ENCODE measurements at regions not wholly inside any gene's neighbourhood (a gene's known extent, or its start where the extent isn't known, plus 50 kb on each side); places are given as distances from the start of the nearest gene placed in this dataset.
"Not testable (repeated sequence)": the region's sequence is repeated elsewhere in the genome, so short reads cannot be mapped to it uniquely, and the experiment has no call there.

DNA sequence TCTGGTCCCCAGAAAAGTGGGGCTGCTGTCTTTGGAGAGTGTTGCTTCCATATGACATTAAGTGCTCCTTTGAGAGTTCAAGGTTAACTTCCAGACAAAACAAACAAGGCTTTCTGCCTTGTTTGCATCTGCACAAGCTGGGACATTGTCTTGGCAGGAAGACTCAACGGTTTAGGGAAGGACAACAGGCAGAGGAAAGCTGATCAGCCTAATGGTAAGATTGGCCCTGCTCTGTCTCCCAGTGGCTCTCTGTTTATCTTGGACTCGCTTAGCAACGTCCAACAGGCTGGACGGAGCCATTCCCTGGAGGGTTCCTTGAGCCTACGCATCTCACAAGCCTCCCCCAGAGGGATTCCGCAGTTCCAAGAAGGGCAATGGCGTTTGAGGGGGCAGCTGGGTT is 62.2 kb upstream of the SLC44A3 start:
- Histone ChIP-seq H3K14ac (ENCODE audit: low read length) (no peak overlapping the region), H3K79me1 (ENCODE audit: low read length) (no peaks in the 10 kb centered on the region), H4K91ac (ENCODE audit: low read depth, low read length) (no peak overlapping the region), H3K9me3 (ENCODE audit: insufficient read depth, low read depth, low read length) (no peaks in the 10 kb centered on the region), H3K27me3 (ENCODE audit: insufficient read depth, low read length) (no peaks in the 10 kb centered on the region), H3K9ac (ENCODE audit: low read length) (no peak overlapping the region), H3K4ac (ENCODE audit: low read depth, low read length) (no peak overlapping the region), H3K36me3 (ENCODE audit: control insufficient read depth in 1 of 2, insufficient read depth in 2 of 2, low read length in 2 of 2) (no peaks in the 10 kb centered on the region), H2BK5ac (ENCODE audit: low read depth, low read length, poor library complexity) (no peak overlapping the region), H3K27ac (ENCODE audit: low read depth, low read length) (no peak overlapping the region), H2AFZ (ENCODE audit: insufficient read depth, low read length, poor library complexity) (no peak overlapping the region), H2BK120ac (ENCODE audit: insufficient read depth, low read length, poor library complexity) (no peak overlapping the region), H3K4me1 (ENCODE audit: control insufficient read depth in 1 of 2, insufficient read depth in 2 of 2, low read length in 2 of 2) (peaks cover 7 to 14% of the 10 kb centered on the region in 2 experiments), H3K23ac (ENCODE audit: low read length) (no peak overlapping the region), H4K12ac (ENCODE audit: low read depth, low read length) (no peak overlapping the region), H4K8ac (ENCODE audit: low read depth, low read length) (no peak overlapping the region), H3K79me2 (ENCODE audit: control insufficient read depth, insufficient read depth, low read length, poor library complexity) (no peaks in the 10 kb centered on the region), H3K4me3 (ENCODE audit: low read depth, low read length) (no peak overlapping the region), H3K18ac (ENCODE audit: low read length) (peak overlapping the region; percentile 25), H2AK5ac (ENCODE audit: low read length) (no peak overlapping the region), H3K4me2 (ENCODE audit: low read length) (no peak overlapping the region), H2BK12ac (ENCODE audit: low read length) (no peak overlapping the region)
- DNase-seq, result no peak
- no CpG with 5 or more reads among the region's 7 CpGs for WGBS (ENCODE audit: extremely low coverage, insufficient coverage, insufficient read length)

DNA sequence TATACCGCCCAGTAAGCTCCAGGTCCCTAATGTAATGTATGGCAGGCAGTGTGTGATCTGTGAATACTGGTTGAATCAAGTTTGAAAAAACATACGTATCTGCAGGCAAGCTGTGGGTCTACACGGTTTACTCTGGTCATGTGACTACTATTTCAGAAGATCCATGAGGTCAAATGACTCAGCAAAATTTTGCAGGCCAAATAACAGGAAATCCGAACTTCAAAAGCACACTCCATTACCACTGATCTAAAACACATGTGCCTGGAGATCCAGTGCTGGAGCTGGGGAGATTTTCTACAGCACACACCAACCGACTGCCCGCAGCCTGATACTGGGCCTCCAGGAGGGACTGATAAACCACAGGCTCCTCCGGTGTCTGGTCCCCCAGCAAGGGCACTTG is 64.5 kb upstream of the SLC44A3 start:
- peaks cover 7 to 14% of the 10 kb centered on the region in 2 experiments for H3K4me1 ChIP-seq (ENCODE audit: control insufficient read depth in 1 of 2, insufficient read depth in 2 of 2, low read length in 2 of 2)
- H3K23ac ChIP-seq (ENCODE audit: low read length), result no peak overlapping the region
- H3K14ac ChIP-seq (ENCODE audit: low read length), result no peak overlapping the region
- no peak for DNase-seq
- peak overlapping the region; percentile 13 for H4K8ac ChIP-seq (ENCODE audit: low read depth, low read length)
- no peaks in the 10 kb centered on the region for H3K36me3 ChIP-seq (ENCODE audit: control insufficient read depth in 1 of 2, insufficient read depth in 2 of 2, low read length in 2 of 2)
- H4K91ac ChIP-seq (ENCODE audit: low read depth, low read length), result no peak overlapping the region
- H2BK120ac ChIP-seq (ENCODE audit: insufficient read depth, low read length, poor library complexity), result no peak overlapping the region
- no peak overlapping the region for H4K12ac ChIP-seq (ENCODE audit: low read depth, low read length)
- no peak overlapping the region for H3K4me2 ChIP-seq (ENCODE audit: low read length)
- H3K27me3 ChIP-seq (ENCODE audit: insufficient read depth, low read length), result no peaks in the 10 kb centered on the region
- no peak overlapping the region for H3K4ac ChIP-seq (ENCODE audit: low read depth, low read length)
- no peak overlapping the region for H2BK5ac ChIP-seq (ENCODE audit: low read depth, low read length, poor library complexity)
- no peaks in the 10 kb centered on the region for H3K9me3 ChIP-seq (ENCODE audit: insufficient read depth, low read depth, low read length)
- no peak overlapping the region for H2AFZ ChIP-seq (ENCODE audit: insufficient read depth, low read length, poor library complexity)
- no peak overlapping the region for H3K27ac ChIP-seq (ENCODE audit: low read depth, low read length)
- no peak overlapping the region for H2AK5ac ChIP-seq (ENCODE audit: low read length)
- H3K79me1 ChIP-seq (ENCODE audit: low read length), result no peaks in the 10 kb centered on the region
- H3K18ac ChIP-seq (ENCODE audit: low read length), result no peak overlapping the region
- WGBS (ENCODE audit: extremely low coverage, insufficient coverage, insufficient read length), result no CpG with 5 or more reads among the region's 7 CpGs
- H3K4me3 ChIP-seq (ENCODE audit: low read depth, low read length), result no peak overlapping the region
- no peak overlapping the region for H3K9ac ChIP-seq (ENCODE audit: low read length)
- H2BK12ac ChIP-seq (ENCODE audit: low read length), result no peak overlapping the region
- no peaks in the 10 kb centered on the region for H3K79me2 ChIP-seq (ENCODE audit: control insufficient read depth, insufficient read depth, low read length, poor library complexity)

DNA sequence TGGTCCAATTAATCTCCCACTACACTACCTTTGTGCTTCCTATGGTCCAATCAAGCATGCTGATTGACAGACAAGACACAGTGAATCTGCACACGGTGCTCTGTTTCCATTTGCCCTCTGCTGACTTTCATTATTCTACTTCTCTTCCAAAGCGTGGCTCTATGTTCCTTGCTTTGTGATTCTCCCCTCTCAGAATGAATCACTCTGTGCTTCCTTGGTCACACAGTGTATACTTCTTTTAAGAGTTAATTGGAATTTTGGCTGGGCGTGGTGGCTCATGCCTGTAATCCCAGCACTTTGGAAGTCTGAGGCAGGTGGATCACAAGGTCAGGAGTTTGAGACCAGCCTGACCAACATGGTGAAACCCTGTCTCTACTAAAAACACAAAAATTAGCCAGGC is 65.1 kb upstream of the SLC44A3 start:
- H3K4me3 ChIP-seq (ENCODE audit: low read depth, low read length); H2BK12ac ChIP-seq (ENCODE audit: low read length); H3K4ac ChIP-seq (ENCODE audit: low read depth, low read length); H2AFZ ChIP-seq (ENCODE audit: insufficient read depth, low read length, poor library complexity); H3K18ac ChIP-seq (ENCODE audit: low read length); H4K8ac ChIP-seq (ENCODE audit: low read depth, low read length); H4K91ac ChIP-seq (ENCODE audit: low read depth, low read length); H3K14ac ChIP-seq (ENCODE audit: low read length); H3K27ac ChIP-seq (ENCODE audit: low read depth, low read length); H3K79me1 ChIP-seq (ENCODE audit: low read length); H2BK120ac ChIP-seq (ENCODE audit: insufficient read depth, low read length, poor library complexity); H3K4me2 ChIP-seq (ENCODE audit: low read length); H4K12ac ChIP-seq (ENCODE audit: low read depth, low read length); H3K36me3 ChIP-seq (ENCODE audit: control insufficient read depth in 1 of 2, insufficient read depth in 2 of 2, low read length in 2 of 2); H3K23ac ChIP-seq (ENCODE audit: low read length); H2AK5ac ChIP-seq (ENCODE audit: low read length); DNase-seq; H3K9ac ChIP-seq (ENCODE audit: low read length); H3K27me3 ChIP-seq (ENCODE audit: insufficient read depth, low read length); H3K9me3 ChIP-seq (ENCODE audit: insufficient read depth, low read depth, low read length); H2BK5ac ChIP-seq (ENCODE audit: low read depth, low read length, poor library complexity); H3K79me2 ChIP-seq (ENCODE audit: control insufficient read depth, insufficient read depth, low read length, poor library complexity): not testable (repeated sequence)
- no CpG with 5 or more reads among the region's 3 CpGs for WGBS (ENCODE audit: extremely low coverage, insufficient coverage, insufficient read length)
- H3K4me1 ChIP-seq (ENCODE audit: control insufficient read depth in 1 of 2, insufficient read depth in 2 of 2, low read length in 2 of 2), result peaks cover 7 to 14% of the 10 kb centered on the region in 2 experiments

DNA sequence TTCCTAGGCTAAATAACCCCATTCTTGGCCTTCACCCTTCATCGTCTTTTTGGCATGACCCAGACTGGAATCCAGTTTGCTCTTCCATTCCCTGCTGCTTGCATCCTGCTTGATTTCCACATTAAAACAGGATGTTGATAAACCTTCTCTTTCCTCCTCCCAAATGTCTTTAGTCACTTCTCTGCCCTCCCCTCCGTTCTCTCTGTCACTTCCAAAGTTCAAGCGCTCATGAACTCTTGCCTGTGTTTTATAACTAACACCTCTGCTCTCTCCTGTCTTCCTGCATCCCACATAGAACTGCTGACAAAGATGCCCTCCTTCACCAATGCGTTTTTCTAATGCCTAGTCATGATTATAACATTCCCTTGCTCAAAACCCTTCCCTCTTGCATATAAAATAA is 65.6 kb upstream of the SLC44A3 start:
- H2BK12ac ChIP-seq (ENCODE audit: low read length), result no peak overlapping the region
- no peak overlapping the region for H3K4ac ChIP-seq (ENCODE audit: low read depth, low read length)
- H3K14ac ChIP-seq (ENCODE audit: low read length), result no peak overlapping the region
- no peaks in the 10 kb centered on the region for H3K36me3 ChIP-seq (ENCODE audit: control insufficient read depth in 1 of 2, insufficient read depth in 2 of 2, low read length in 2 of 2)
- H2BK5ac ChIP-seq (ENCODE audit: low read depth, low read length, poor library complexity), result no peak overlapping the region
- H3K4me3 ChIP-seq (ENCODE audit: low read depth, low read length), result no peak overlapping the region
- WGBS (ENCODE audit: extremely low coverage, insufficient coverage, insufficient read length), result no CpG with 5 or more reads among the region's 4 CpGs
- H3K27me3 ChIP-seq (ENCODE audit: insufficient read depth, low read length), result no peaks in the 10 kb centered on the region
- no peak overlapping the region for H2AFZ ChIP-seq (ENCODE audit: insufficient read depth, low read length, poor library complexity)
- no peak overlapping the region for H3K27ac ChIP-seq (ENCODE audit: low read depth, low read length)
- H3K79me2 ChIP-seq (ENCODE audit: control insufficient read depth, insufficient read depth, low read length, poor library complexity), result no peaks in the 10 kb centered on the region
- H3K18ac ChIP-seq (ENCODE audit: low read length), result no peak overlapping the region
- no peaks in the 10 kb centered on the region for H3K9me3 ChIP-seq (ENCODE audit: insufficient read depth, low read depth, low read length)
- peaks cover 7 to 14% of the 10 kb centered on the region in 2 experiments for H3K4me1 ChIP-seq (ENCODE audit: control insufficient read depth in 1 of 2, insufficient read depth in 2 of 2, low read length in 2 of 2)
- no peak overlapping the region for H4K91ac ChIP-seq (ENCODE audit: low read depth, low read length)
- no peak for DNase-seq
- no peak overlapping the region for H4K8ac ChIP-seq (ENCODE audit: low read depth, low read length)
- no peak overlapping the region for H4K12ac ChIP-seq (ENCODE audit: low read depth, low read length)
- no peak overlapping the region for H2BK120ac ChIP-seq (ENCODE audit: insufficient read depth, low read length, poor library complexity)
- no peak overlapping the region for H3K4me2 ChIP-seq (ENCODE audit: low read length)
- H2AK5ac ChIP-seq (ENCODE audit: low read length), result no peak overlapping the region
- no peak overlapping the region for H3K9ac ChIP-seq (ENCODE audit: low read length)
- H3K23ac ChIP-seq (ENCODE audit: low read length), result no peak overlapping the region
- no peaks in the 10 kb centered on the region for H3K79me1 ChIP-seq (ENCODE audit: low read length)
